CD4-positive, alpha-beta T cell treated with Interleukin-4 for 4 hours (primary cell): ENCODE measurements at regions not wholly inside any gene's neighbourhood (a gene's known extent, or its start where the extent isn't known, plus 50 kb on each side); places are given as distances from the start of the nearest gene placed in this dataset.

ENCODE experiments used
- DNase-seq: peaks from one replicate; pipeline ENCODE4 v3.0.0-alpha.2; 2020

DNA sequence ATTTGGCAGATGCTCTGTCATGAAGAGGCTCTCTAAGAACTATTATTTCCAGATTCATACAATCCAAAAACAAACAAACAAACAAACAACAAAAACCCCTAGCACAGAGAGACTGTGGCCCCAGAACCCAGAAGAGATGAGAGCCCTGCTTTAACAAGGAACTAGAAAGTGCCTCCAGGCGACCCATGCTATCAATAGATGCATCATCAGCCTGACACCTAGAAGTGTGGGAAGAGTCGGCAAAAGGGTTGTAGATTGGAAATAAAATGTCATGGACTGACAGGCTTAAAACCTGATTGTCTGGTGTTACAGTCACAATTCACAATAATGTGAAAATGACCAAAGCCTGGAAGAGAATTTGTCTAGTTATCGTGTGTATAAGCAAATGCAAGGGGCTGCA lies 50.6 kb upstream of the FLRT2 start:
- no peak for DNase-seq

DNA sequence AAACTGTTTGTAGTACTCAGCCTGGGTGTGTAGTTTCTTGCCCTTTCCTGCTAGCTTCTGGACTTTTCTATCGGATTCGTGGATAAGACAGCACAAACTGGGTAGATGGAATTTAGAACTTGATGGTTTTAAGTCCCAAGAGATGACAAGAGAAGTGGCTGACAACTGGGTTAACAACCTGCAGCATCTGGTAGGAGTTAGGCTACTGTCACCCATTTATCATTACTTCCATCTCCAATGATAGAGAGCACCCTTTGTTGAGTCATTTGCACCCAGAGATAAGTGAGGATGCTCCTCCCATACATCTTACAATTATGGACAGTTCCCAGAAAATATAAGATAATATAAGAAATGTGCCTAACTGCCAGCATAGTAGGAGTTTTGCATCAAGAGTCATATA lies 50.2 kb upstream of the FLRT2 start:
- DNase-seq, result no peak
